GM19463 (cell line): ENCODE measurements at regions not wholly inside any gene's neighbourhood (a gene's known extent, or its start where the extent isn't known, plus 50 kb on each side); places are given as distances from the start of the nearest gene placed in this dataset.
"Not testable (repeated sequence)": the region's sequence is repeated elsewhere in the genome, so short reads cannot be mapped to it uniquely, and the experiment has no call there.

Experiments used
- ATAC-seq: cut with Tn5 transposase; IDR thresholded peaks from one replicate; pipeline ENCODE4 v1.9.1; 2021; ENCODE audit warnings: mild to moderate bottlenecking, moderate library complexity; ENCODE audit not compliant: unreplicated experiment

DNA sequence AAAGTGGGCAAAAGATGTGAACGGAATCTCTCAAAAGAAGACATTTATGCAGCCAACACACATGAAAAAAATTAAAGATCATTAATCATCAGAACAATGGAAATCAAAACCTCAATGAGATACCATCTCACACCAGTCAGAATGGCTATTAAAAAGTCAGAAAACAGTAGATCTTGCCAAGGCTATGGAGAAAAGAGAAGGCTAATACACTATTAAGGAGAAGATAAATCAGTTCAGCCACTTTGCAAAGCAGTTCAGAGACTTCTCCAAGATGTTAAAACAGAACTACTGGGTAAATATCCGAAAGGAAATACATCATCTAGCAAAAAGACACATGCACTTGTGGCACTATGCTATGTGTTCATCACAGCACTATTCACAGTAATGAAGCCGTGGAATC is 388.2 kb upstream of the LUZP2 start:
- ATAC-seq, result no peak

DNA sequence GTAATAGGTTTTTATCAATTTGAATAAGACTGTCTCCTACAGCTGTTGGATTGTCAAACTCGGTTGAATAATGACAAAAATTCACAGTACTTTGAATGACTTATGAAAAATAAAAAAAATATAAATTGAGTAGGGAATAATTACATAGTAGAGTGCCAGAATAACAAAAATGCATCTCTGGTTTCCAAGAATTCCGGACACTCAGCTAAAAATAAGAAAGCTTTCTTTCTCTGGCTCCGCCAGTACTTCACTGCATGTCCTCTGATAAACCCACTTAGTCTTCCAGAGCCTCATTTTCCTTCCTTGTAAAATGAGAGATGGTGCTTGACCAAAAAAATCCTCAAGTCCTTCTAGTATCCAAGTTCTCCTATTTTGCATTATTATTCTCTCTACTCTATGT is 374.6 kb upstream of the LUZP2 start:
- ATAC-seq, result no peak

DNA sequence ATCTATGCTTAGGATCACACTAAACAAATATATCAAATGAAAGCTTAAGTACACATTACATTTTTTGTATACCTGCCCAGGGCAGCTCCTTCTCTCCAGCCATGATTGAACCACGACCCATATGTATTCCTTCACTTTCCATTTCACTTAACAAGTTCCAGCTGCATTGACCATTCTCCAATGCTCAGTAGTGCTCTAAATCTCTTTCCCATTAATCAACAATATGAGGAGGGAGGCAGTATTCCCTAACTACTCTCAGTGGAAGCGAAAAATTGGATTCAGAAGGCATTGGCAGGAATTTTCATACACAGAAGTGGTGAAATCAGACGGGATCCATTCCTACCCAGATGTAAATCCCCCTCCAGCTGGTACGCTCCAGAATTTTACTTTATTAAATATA is 372.0 kb upstream of the LUZP2 start:
- ATAC-seq, result no peak

DNA sequence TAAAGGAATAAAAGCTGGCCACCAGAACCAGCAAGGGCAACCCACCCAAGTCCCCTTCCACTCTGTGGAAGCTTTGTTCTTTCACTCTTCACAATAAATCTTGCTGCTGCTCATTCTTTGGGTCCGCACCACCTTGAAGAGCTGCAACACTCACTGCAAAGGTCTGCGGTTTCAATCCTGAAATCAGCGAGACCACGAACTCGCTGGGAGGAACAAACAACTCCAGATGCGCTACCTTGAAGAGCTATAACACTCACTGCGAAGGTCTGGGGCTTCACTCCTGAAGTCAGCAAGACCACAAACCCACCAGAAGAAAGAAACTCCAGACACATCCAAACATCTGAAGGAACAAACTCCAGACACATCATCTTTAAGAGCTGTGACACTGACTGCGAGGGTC is 365.2 kb upstream of the LUZP2 start:
- ATAC-seq, result no peak

DNA sequence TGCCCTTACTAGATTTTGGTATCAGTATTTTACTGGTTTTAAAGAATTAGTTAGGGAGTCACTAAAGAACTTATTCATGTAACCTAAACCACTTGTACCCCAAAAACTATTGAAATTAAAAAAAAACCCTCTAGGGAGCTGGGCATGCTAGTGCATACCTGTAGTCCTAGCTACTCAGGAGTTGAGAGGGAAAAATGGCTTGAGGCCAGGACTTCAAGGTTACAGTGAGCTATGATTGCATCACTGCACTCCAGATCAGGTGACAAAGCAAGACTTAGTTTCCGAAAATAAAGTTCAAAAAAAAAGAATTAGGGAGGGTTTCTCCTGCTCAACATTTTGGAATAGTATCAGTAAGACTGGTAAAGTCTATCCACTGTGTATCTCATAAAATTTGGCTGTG is 364.4 kb upstream of the LUZP2 start:
- no peak for ATAC-seq

DNA sequence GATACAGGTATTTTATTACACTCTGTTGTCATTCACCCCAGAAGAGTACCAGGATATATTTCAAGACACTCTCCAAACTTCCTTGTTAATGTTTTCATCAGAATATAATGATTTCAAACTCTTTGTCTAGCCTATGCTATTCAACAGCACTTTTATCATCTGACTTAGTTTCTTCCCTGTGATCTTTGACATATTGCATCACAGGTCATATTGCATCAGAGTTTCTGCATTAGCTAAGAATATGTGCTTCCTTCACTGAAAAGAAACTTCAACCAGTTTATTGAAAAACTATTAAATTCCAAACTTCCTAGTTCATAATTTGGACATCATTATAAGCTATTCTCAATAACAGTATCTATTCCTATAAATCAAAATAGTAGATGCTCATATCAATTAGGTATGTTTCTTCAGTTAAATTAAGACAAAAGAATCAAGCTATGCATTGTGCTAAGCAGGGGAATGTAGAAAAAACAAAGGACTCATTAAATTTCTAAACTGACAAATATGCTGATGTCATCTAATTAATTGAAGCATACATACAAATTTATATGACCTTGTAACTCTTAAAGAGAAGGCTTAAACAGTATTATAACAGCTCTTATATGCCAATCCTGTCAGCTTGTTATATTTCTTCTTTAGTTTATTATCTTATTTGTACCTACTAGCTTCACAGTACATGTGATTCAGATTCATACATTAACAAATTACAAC is 361.8 kb upstream of the LUZP2 start:
- no peak for ATAC-seq

DNA sequence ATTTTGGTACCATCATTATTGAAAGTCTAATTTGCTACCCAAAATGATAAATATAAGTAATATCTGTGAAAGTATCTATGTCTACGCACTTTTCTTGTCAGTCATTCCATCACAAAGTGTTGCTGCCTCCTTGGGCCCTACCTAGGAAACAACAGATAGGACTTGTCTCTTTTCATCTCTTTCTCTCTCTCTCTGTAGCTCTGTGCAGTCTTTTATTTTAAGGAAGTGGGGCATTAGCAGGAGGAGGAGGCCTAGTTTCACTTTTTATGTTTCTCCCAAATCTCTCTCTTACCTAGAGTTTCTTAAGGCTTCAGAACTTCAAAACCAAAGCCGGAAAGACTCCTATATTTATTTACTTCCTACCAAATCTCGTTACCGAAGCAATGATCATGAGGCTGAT is 354.8 kb upstream of the LUZP2 start:
- ATAC-seq, result no peak

DNA sequence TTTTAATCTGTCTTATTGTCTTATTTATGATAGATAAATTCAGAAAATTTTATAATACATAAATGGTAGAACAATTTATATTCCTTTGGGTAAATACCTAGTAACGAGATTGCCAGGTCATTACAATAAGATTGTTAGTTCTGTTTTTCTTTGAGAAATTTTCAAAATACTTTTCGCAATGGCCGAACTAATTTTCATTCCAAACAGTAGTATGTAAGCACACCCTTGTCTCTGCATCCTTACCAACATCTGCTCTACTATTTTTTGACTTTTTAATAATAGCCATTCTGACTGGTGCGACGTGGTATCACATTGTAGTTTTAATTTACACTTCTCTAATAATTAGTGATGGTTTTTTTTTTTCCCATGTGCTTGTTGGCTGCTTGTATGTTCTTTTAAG is 351.4 kb upstream of the LUZP2 start:
- no peak for ATAC-seq

DNA sequence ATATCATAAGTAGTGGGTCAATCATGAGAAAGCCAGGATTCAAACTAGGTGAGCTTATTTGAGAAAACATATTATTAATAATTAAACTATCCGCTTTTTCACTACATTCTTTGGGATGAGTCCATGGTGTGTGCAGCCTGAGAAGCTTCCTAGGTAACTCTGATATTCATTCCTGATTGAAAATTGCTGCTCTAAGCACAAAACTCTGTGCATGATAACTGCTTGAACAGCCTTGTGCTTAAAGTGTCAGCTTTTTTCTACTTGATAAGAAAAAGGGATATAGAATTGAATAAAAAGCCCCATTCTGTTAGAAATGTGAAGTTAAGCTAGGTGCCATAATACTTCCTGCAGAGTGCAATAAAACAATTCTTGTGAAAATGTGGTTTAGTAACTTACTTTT is 343.5 kb upstream of the LUZP2 start:
- ATAC-seq, result no peak

DNA sequence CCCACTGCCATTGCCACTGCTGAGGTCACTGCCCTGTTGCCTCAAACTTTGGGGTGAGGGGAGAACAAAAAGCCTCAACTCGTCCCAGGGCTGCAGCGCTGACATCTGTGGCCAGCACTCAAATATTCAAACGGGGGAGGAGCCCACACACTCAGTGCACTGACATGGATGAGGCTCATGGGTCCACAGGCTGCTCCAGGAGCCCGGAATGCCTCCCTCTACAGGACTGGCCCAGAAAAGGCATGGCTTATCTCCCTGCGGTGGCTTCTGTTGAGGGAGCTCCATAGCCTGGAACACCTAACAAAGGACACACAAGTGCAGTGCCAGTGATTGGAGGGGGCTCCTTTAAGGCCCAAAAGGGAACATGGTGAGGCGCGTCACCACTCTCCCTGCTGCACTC is 341.1 kb upstream of the LUZP2 start:
- ATAC-seq, result no peak

DNA sequence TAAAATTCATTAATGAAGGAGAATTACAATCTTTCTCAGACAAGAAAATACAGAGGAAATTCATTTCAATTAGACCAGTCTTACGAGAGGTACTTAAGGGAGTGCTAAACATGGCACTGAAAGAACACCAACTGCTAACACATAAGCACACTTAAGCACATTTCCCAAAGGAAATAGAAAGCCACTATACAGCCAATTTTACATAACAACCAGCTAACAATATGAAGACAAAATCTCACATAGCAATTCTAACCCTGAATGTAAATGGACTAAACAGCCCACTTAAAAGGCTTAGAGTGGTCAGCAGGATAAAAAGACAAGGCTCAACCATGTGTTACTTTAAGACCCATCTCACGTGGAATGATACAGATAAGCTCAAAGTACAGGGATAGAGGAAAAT is 339.5 kb upstream of the LUZP2 start:
- ATAC-seq, result no peak

DNA sequence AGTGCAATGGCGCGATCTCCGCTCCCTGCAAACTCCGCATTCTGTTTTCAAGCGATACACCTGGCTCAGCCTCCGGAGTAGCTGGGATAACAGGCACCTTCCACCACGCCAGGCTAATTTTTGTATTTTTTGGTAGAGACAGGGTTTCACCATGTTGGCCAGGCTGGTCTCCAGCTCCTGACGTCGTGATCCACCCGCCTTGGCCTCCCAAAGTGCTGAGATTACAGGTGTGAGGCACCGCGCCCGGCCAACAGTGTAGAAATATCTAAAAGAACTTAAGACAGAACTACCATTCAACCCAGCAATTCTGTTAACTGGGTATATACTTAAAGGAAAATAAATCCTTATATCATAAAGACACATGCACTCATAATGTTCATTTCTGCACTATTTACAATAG is 335.3 kb upstream of the LUZP2 start:
- no peak for ATAC-seq

DNA sequence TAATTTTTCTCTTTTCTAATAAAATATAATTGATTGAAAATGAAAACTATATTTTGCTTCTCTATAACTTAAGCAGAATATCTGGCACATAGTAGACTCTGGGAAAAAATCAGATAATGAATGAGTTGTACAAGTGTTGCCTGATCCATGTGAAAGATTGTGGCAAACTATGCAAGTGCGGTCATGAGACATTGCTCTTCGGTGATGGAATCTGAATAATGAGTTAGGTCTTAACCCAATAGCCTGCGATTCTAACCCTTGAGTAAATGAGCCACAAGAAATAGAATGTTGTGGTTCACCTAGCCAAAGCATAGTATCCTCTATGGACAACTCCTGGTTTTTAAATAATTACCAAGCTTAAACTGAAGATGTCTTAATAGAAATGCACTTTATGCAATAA is 333.7 kb upstream of the LUZP2 start:
- no peak for ATAC-seq

DNA sequence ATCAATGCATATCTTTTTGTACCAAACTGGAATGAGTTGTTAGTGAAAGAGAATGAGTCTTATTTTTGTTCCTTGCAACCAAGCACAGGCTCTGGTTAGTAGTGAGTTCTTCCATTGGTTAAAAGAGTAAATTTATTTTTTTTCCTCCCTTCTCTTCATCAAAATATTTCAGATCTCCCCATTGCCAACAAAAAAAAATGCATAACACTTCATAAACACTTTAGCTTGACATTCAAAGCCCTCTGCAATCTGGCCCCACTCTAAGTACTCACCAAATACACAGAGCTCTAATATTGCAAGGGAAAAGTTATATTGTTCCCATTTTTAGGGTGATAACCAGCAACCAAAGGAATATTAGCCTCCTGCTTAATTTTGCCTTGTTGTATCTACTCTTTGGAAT is 333.0 kb upstream of the LUZP2 start:
- ATAC-seq, result no peak

DNA sequence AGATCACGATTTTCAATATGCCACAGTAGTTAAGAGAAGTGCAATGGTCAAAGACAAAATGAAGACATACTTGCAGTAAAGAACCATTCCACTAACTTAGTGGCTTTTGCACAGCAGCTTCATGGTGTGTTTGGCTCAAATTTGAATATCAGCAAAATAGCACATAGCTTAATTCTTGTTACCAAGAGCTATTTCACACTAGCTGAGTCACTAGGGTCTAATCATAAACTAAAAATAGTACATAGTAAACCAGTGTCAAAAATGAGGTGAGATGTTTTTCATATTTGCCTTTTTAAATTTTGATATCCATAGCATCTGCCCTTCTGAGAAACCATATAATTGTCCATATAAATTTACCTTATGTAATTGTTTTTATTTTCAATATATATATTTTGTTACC is 325.0 kb upstream of the LUZP2 start:
- ATAC-seq, result no peak

DNA sequence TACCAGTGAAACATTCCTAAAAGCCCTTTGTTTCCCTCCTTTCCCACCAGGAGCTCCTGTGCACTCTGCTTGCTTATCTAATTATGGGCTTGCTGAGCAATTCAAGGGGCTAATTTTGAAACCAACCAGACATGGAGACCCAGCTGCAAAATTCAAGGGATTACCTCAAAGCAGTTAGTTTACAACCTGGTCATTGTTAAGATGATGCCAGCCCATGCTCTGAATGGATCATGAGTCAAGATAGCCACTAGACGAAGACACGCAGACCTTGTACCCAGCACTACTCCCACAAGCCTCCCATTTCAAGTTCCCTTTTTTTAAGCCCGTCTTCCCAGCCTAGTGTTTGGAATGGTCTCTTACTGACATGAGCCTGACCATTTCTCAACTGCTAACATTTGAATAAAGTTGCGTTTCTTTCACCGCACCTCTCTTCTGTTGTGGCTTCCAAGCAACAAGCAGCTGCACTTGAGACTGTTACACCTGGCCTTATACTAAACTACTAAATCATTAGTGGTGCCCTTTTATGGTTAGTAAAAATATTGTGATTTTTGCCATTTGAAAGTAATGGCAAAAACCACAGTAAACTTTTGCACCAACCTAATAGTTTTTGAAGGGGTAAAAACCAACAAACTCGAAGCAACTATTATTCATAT is 315.3 kb upstream of the LUZP2 start:
- no peak for ATAC-seq

DNA sequence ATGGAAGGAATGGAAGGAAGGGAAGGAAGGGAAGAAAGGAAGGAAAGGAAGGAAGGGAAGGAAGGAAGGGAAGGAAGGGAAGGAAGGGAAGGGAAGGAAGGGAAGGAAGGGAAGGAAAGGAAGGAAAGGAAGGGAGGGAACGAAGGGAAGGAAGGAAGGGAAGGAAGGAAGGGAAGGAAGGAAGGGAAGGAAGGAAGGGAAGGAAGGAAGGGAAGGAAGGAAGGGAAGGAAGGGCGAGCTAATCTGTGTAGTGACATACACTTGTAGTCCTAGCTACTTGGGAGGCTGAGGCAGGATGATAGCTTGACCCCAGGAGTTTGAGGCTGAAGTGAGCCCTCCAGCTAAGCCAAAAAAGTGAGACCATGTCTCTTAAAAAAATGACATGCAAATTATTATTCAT is 311.3 kb upstream of the LUZP2 start:
- ATAC-seq, result not testable (repeated sequence)

DNA sequence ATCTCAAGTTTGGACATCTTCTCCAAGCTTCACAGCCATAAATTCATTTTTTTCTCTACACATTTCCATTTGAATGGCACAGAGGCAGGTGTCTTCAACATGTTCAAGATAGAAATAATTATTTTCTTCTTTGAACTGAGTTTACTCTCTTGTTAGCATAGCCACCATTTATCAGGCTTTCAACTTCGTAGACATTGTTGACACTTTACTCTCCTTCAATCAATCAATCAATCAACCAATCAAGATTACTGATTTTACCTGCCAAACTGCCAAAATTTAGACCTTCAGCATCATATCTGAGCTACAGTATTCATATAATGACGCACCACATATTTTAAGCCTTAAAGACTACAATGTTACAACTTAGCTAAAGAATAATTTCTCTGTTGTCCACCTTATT is 300.1 kb upstream of the LUZP2 start:
- ATAC-seq, result no peak

DNA sequence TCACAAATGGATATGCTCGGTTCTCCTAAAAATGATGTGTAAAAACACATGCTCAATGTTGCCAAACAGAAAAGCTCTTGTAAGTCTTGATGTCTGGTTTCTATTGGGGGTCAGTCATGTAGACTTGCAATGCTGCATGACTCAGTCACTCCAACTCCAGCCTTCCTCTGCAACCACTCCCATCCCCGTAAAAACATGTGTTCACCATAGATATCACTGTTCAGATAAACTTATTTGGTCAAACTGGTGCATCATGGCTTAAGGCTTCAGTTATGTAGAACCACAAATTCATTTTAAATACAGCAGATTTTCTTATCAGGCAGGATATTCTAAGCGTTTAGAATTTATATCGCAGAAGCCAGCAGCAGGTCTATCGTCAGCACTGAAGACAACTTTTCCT is 298.4 kb upstream of the LUZP2 start:
- ATAC-seq, result no peak

DNA sequence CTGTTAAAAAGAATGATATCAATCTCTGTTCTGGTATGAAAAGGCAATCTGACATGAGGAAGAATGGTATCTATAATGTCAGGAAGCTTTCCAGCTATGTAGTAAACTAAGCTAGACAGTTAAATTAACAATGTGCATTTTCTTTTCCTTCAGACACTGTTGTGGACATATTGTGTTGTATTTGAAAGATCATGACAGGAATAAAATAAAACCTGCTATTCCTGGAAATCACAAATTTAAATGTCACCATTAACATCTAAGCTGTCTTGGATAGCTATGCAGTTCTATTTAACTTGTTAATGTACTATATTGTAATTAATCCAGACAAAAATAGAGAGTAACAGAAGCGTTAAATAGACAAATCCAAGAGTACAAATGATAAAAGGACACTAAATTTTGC is 297.4 kb upstream of the LUZP2 start:
- ATAC-seq, result no peak

DNA sequence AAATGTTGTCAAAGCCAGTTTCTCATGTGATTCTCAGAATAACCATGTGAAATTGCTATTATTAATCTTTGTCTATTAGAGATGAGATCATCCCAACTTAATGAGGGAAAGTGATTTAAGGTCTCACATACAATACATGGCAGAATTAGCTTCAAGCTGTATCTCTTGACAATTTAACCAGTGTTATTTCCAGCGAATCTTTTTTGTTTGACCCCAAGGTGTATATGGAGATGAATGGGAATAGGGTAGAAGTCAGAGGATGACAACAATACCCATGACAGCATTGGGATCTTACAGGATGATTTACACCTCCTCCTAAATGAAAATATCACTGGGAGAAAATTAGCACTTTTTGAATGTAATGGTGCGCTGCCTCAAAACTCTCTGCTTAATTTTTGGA is 290.8 kb upstream of the LUZP2 start:
- ATAC-seq, result no peak

DNA sequence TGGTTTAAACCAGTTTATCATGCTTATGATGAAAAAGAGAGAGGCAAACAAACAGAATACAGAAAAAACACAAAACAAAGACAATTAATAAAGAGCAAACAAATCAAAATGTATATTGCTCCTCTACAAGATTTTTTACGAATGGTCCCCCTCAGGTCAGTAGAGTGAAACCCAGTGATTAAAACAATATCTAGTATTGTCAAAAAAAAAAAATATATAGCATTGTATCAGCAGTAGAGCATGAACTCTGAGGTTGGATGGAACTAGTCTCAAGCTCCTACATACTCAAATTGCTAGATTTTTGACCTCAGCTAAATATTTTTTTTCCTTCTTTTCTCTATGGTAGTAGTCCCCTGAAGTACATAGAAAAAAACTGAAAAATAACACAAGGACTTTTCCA is 290.3 kb upstream of the LUZP2 start:
- no peak for ATAC-seq

DNA sequence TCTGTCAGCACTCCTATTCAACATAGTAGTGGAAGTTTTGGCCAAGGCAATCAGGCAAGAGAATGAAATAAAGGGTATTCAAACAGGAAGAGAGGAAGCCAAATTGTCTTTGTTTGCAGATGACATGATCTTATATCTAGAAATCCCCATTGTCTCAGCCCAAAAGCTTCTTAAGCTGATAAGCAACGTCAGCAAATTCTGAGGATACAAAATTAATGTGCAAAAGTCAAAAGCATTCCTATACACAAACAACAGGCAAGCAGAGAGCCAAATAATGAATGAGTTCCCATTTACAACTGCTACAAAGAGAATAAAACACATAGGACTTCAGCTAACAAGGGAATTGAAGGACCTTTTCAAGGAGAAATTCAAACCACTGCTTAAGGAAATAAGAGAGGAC is 280.4 kb upstream of the LUZP2 start:
- ATAC-seq, result no peak
